OCI-LY3 (cell line): ENCODE measurements at regions not wholly inside any gene's neighbourhood (a gene's known extent, or its start where the extent isn't known, plus 50 kb on each side); places are given as distances from the start of the nearest gene placed in this dataset.

ENCODE experiments used
- H2AFZ ChIP-seq: fragments of 200-600, 300-600 bp; shearing (Covaris generic); 2 replicates; pipeline ENCODE4 v1.6.0; 2014; ENCODE audit warnings: antibody characterized with exemption, low read depth, low read length
- H3K27ac ChIP-seq: fragments of 200-600, 300-600 bp; sonication (generic); 2 replicates; pipeline ENCODE4 v1.5.1; 2014; ENCODE audit warnings: mild to moderate bottlenecking, low read length, moderate library complexity, mixed read lengths
- H3K27me3 ChIP-seq: fragments of 200-600, 300-600 bp; sonication (generic); 2 replicates; pipeline ENCODE4 v1.6.1; 2014; ENCODE audit warnings: low read depth, low read length, mixed read lengths
- H3K36me3 ChIP-seq: fragments of 200-600, 300-600 bp; sonication (generic); replicated peaks from 2 replicates; pipeline ENCODE3; 2014; ENCODE audit warnings: low read depth, low read length, mixed read lengths
- H3K4me1 ChIP-seq: fragments of 300-600, 200-600 bp; sonication (generic); 2 replicates; pipeline ENCODE4 v1.6.1; 2014; ENCODE audit warnings: low read length, mixed read lengths
- H3K4me2 ChIP-seq: fragments of 200-600, 300-600 bp; sonication (generic); 2 replicates; pipeline ENCODE4 v1.6.1; 2014; ENCODE audit warnings: low read length, mixed read lengths
- H3K4me3 ChIP-seq: fragments of 300-600, 200-600 bp; sonication (generic); 2 replicates; pipeline ENCODE4 v1.5.1; 2014; ENCODE audit warnings: antibody characterized with exemption, mild to moderate bottlenecking, low read length, moderate library complexity
- H3K79me2 ChIP-seq: fragments of 300-600, 200-600 bp; shearing (Covaris generic); 2 replicates; pipeline ENCODE4 v1.6.1; 2014; ENCODE audit warnings: mild to moderate bottlenecking, low read length, mixed read lengths
- H3K9ac ChIP-seq: fragments of 300-600, 200-600 bp; shearing (Covaris generic); 2 replicates; pipeline ENCODE4 v1.6.0; 2014; ENCODE audit warnings: mild to moderate bottlenecking, low read length, moderate library complexity
- H3K9me3 ChIP-seq: fragments of 200-600, 300-600 bp; shearing (Covaris generic); 2 replicates; pipeline ENCODE4 v1.6.1; 2014; ENCODE audit warnings: low read length, mixed read lengths; ENCODE audit not compliant: insufficient read depth
- H4K20me1 ChIP-seq: fragments of 200-600, 300-600 bp; sonication (generic); 2 replicates; pipeline ENCODE4 v1.6.1; 2016; ENCODE audit warnings: low read length, mixed read lengths; ENCODE audit not compliant: insufficient read depth
- EZH2phosphoT487 ChIP-seq: fragments of 200-600 bp; shearing (Covaris generic); IDR thresholded peaks from 2 replicates; pipeline ENCODE4 v1.6.1; 2018; ENCODE audit warnings: antibody characterized with exemption, mixed run types, low read depth
- TF ChIP-seq, protein P1 (sequence below): fragments of 200-600, 300-600 bp; sonication (generic); IDR thresholded peaks from 2 replicates; pipeline ENCODE4 v1.5.1; 2014; ENCODE audit warnings: antibody characterized with exemption, low read length, low read depth

DNA sequence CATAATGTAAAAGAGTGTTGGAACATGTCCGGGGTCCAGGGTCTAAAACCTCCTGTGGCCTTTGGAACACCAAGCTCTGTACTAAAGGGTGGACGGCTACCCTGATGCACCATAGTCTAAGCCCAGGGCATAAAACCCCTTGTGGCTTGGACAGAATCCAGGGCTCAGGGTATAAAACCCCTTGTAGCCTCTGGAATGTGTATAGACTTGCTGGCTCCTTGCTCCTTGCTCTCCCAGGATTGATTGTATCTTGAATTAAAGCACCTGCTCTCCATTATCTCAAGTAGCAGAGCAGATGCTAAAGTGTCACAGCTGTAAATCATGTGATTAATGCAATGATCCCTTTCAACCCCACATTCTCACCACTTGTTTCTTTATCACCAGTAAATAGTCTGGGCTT lies 556.5 kb downstream of the LRFN5 start:
- Histone ChIP-seq H4K20me1 (no peaks in the 10 kb centered on the region), H3K9ac (no peak overlapping the region), H3K27ac (no peak overlapping the region), H3K4me1 (no peaks in the 10 kb centered on the region), H3K36me3 (no peaks in the 10 kb centered on the region), H2AFZ (no peak overlapping the region), H3K4me2 (no peak overlapping the region), H3K4me3 (no peak overlapping the region), H3K79me2 (no peaks in the 10 kb centered on the region), H3K9me3 (no peaks in the 10 kb centered on the region), H3K27me3 (no peaks in the 10 kb centered on the region)
- TF ChIP-seq, protein P1, sequence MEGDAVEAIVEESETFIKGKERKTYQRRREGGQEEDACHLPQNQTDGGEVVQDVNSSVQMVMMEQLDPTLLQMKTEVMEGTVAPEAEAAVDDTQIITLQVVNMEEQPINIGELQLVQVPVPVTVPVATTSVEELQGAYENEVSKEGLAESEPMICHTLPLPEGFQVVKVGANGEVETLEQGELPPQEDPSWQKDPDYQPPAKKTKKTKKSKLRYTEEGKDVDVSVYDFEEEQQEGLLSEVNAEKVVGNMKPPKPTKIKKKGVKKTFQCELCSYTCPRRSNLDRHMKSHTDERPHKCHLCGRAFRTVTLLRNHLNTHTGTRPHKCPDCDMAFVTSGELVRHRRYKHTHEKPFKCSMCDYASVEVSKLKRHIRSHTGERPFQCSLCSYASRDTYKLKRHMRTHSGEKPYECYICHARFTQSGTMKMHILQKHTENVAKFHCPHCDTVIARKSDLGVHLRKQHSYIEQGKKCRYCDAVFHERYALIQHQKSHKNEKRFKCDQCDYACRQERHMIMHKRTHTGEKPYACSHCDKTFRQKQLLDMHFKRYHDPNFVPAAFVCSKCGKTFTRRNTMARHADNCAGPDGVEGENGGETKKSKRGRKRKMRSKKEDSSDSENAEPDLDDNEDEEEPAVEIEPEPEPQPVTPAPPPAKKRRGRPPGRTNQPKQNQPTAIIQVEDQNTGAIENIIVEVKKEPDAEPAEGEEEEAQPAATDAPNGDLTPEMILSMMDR, result no peak
- TF ChIP-seq EZH2phosphoT487, result no peak

DNA sequence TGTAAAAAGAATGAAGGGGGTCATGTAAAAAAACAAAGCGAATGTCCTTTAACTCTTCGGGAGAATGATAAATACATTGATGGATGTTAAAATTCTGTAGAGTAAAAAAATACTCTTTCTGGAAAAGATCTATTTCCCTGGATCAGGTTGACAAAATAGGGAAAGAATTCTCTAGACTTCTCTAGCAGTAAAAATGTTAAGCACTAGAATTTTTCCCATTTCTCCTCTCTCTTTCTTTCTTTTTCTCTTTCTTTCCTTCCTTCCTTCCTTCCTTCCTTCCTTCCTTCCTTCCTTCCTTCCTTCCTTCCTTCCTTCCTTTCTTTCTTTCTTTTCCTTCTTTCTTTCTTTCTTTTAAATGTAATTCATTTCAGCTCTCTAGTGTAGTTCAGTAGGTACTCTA lies 552.5 kb downstream of the LRFN5 start:
- TF ChIP-seq EZH2phosphoT487, result no peak
- TF ChIP-seq, protein P1, result no peak
- Histone ChIP-seq H3K4me3 (no peak overlapping the region), H2AFZ (no peak overlapping the region), H3K79me2 (no peaks in the 10 kb centered on the region), H3K27me3 (no peaks in the 10 kb centered on the region), H3K9ac (no peak overlapping the region), H3K4me2 (no peak overlapping the region), H3K27ac (no peak overlapping the region), H4K20me1 (no peaks in the 10 kb centered on the region), H3K4me1 (no peaks in the 10 kb centered on the region), H3K9me3 (no peaks in the 10 kb centered on the region), H3K36me3 (no peaks in the 10 kb centered on the region)

DNA sequence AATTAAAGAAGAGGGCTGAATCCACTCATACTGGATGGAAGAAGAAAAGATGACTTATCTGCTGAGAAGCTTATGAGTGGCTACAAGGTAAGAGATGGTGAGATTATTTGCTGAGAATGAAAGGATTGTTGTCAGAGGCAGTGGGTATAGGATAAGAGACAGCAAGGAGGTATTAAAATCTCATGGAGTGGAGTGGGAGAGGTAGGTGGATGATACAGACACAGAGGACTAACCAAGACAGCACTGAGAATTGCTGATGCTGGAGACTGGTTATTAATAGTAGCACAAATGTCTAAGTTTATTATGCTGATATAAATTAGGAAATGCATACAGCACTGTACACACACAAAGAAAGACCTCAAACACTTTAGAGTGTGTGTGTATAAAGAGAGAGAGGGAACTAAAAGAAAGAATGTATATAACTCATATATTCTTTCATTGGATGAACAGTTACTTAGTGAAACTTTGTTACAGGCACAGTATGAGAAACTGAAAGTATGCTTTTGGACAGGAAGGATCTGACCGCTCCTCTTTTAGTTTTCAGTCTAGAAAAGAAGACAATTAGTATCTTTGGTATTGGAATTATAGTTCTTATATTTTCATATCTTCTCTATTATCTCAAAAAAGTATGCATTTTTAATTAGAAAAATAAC lies 543.1 kb downstream of the LRFN5 start:
- Histone ChIP-seq H3K9ac (no peak overlapping the region), H3K36me3 (no peaks in the 10 kb centered on the region), H3K4me3 (no peak overlapping the region), H3K4me1 (no peaks in the 10 kb centered on the region), H4K20me1 (no peaks in the 10 kb centered on the region), H3K9me3 (no peaks in the 10 kb centered on the region), H3K79me2 (no peaks in the 10 kb centered on the region), H3K27ac (no peak overlapping the region), H2AFZ (no peak overlapping the region), H3K4me2 (no peak overlapping the region), H3K27me3 (no peaks in the 10 kb centered on the region)
- TF ChIP-seq EZH2phosphoT487, result no peak
- TF ChIP-seq, protein P1, result no peak

DNA sequence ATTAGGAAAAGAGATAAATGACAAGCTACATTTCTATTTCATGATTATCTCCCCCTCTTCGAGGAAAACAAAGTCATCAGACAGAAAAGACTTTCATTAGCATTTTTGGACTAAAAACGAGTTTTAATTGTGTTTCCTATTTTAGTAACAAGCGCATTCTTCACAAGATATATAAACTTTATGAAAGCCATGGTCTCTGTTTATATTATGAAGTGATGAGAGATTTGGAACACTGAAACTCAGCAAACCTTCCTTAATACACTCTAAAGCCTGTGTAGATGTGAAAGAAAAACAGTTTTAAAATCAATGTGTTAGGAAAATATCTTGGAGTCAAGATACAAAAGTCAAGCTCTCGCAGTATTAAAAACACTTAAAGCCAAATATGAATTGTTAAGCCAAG lies 539.1 kb downstream of the LRFN5 start:
- no peak overlapping the region for H3K4me3 ChIP-seq
- H3K4me1 ChIP-seq, result no peaks in the 10 kb centered on the region
- H3K27ac ChIP-seq, result no peak overlapping the region
- no peaks in the 10 kb centered on the region for H4K20me1 ChIP-seq
- TF ChIP-seq, protein P1, result no peak
- TF ChIP-seq EZH2phosphoT487, result no peak
- no peak overlapping the region for H2AFZ ChIP-seq
- H3K27me3 ChIP-seq, result no peaks in the 10 kb centered on the region
- no peaks in the 10 kb centered on the region for H3K9me3 ChIP-seq
- H3K9ac ChIP-seq, result no peak overlapping the region
- no peaks in the 10 kb centered on the region for H3K36me3 ChIP-seq
- no peaks in the 10 kb centered on the region for H3K79me2 ChIP-seq
- H3K4me2 ChIP-seq, result no peak overlapping the region
